IgD-negative memory B cell (primary cell): ENCODE measurements at regions not wholly inside any gene's neighbourhood (a gene's known extent, or its start where the extent isn't known, plus 50 kb on each side); places are given as distances from the start of the nearest gene placed in this dataset.

Experiments
- H3K27ac Mint-ChIP-seq, 3 donors: one replicate each; pipeline ENCODE4 v1.8.0; 2020 to 2022; ENCODE audit warnings: mild to moderate bottlenecking in 3 of 3, mixed read lengths in 3 of 3, moderate library complexity in 1 of 3
- H3K27me3 Mint-ChIP-seq: one replicate; pipeline ENCODE4 v1.8.0; 2021; ENCODE audit warnings: mixed read lengths
- H3K36me3 Mint-ChIP-seq: one replicate; pipeline ENCODE4 v1.8.0; 2020; ENCODE audit warnings: mild to moderate bottlenecking, mixed read lengths
- H3K4me1 Mint-ChIP-seq, 3 donors: one replicate each; pipeline ENCODE4 v1.8.0; 2020 to 2022; ENCODE audit warnings: mixed read lengths in 3 of 3, mild to moderate bottlenecking in 1 of 3
- H3K4me3 Mint-ChIP-seq, 4 donors: one replicate each; pipeline ENCODE4 v1.8.0; 2020 to 2022; ENCODE audit warnings: mild to moderate bottlenecking in 4 of 4, mixed read lengths in 4 of 4, moderate library complexity in 3 of 4
- H3K9me3 Mint-ChIP-seq, 3 donors: one replicate each; pipeline ENCODE4 v1.8.0; 2020 to 2021; ENCODE audit warnings: mixed read lengths in 3 of 3, mild to moderate bottlenecking in 1 of 3

GRCh38 chr2:57740891-57741290 is 305.7 kb upstream of the VRK2 start:
- H3K4me3 Mint-ChIP-seq: no peak overlapping the region
- H3K4me1 Mint-ChIP-seq: no peaks in the 10 kb centered on the region
- no peak overlapping the region for H3K27ac Mint-ChIP-seq
- H3K9me3 Mint-ChIP-seq: no peaks in the 10 kb centered on the region
- H3K27me3 Mint-ChIP-seq: no peaks in the 10 kb centered on the region
- H3K36me3 Mint-ChIP-seq: peaks cover 2% of the 10 kb centered on the region

GRCh38 chr2:57753636-57754035 is 293.0 kb upstream of the VRK2 start:
- H3K36me3 Mint-ChIP-seq: peaks cover 4% of the 10 kb centered on the region
- H3K4me1 Mint-ChIP-seq: peaks cover 12 to 14% (median 13%) of the 10 kb centered on the region in 3 donors
- H3K27me3 Mint-ChIP-seq: no peaks in the 10 kb centered on the region
- H3K4me3 Mint-ChIP-seq: peak overlapping the region in 1 of 4 donors; percentile 23
- H3K27ac Mint-ChIP-seq: no peak overlapping the region
- no peaks in the 10 kb centered on the region for H3K9me3 Mint-ChIP-seq

GRCh38 chr2:57758686-57759085 is 287.9 kb upstream of the VRK2 start:
- Mint-ChIP-seq H3K9me3 (no peaks in the 10 kb centered on the region), H3K27me3 (no peaks in the 10 kb centered on the region), H3K4me3 (peak overlapping the region in 1 of 4 donors; percentile 33), H3K36me3 (no peaks in the 10 kb centered on the region), H3K27ac (peak overlapping the region in 2 of 3 donors; percentile 14 to 18), H3K4me1 (peaks cover 24 to 29% (median 29%) of the 10 kb centered on the region in 3 donors)

GRCh38 chr2:57759131-57759530 is 287.5 kb upstream of the VRK2 start:
- H3K36me3 Mint-ChIP-seq: no peaks in the 10 kb centered on the region

GRCh38 chr2:57759822-57760300 is 286.7 kb upstream of the VRK2 start:
- Mint-ChIP-seq H3K4me1 (peaks cover 24 to 29% (median 26%) of the 10 kb centered on the region in 3 donors), H3K9me3 (no peaks in the 10 kb centered on the region), H3K27ac (peak overlapping the region in 1 of 3 donors; percentile 60), H3K27me3 (no peaks in the 10 kb centered on the region), H3K4me3 (peak overlapping the region; percentile 35 to 90 (median 80)), H3K36me3 (no peaks in the 10 kb centered on the region)

More at GRCh38 chr2:57759131-57759530, 287.5 kb upstream of the VRK2 start:
- Mint-ChIP-seq H3K27ac (peak overlapping the region in 2 of 3 donors; percentile 16 to 18), H3K9me3 (no peaks in the 10 kb centered on the region), H3K27me3 (no peaks in the 10 kb centered on the region), H3K4me3 (peak overlapping the region in 1 of 4 donors; percentile 33), H3K4me1 (peaks cover 24 to 29% (median 29%) of the 10 kb centered on the region in 3 donors)

- no peaks in the 10 kb centered on the region for H3K27me3 Mint-ChIP-seq
- H3K9me3 Mint-ChIP-seq: no peaks in the 10 kb centered on the region
- peak overlapping the region; percentile 35 to 90 (median 80) for H3K4me3 Mint-ChIP-seq
- H3K36me3 Mint-ChIP-seq: no peaks in the 10 kb centered on the region
- no peak overlapping the region for H3K27ac Mint-ChIP-seq
- peaks cover 20 to 25% (median 21%) of the 10 kb centered on the region in 3 donors for H3K4me1 Mint-ChIP-seq
Measured at GRCh38 chr2:57760381-57760801, 286.2 kb upstream of the VRK2 start.

GRCh38 chr2:57776916-57777315 is 269.7 kb upstream of the VRK2 start:
- Mint-ChIP-seq H3K27me3 (no peaks in the 10 kb centered on the region), H3K27ac (no peak overlapping the region), H3K4me3 (no peak overlapping the region), H3K36me3 (peaks cover 3% of the 10 kb centered on the region), H3K4me1 (peaks cover 0 to 3% (median 0%) of the 10 kb centered on the region in 3 donors), H3K9me3 (no peaks in the 10 kb centered on the region)

GRCh38 chr2:57782587-57782986 is 264.0 kb upstream of the VRK2 start:
- no peaks in the 10 kb centered on the region for H3K9me3 Mint-ChIP-seq
- peak overlapping the region in 1 of 4 donors; percentile 1 for H3K4me3 Mint-ChIP-seq
- H3K36me3 Mint-ChIP-seq: peaks cover 11% of the 10 kb centered on the region
- H3K27me3 Mint-ChIP-seq: no peaks in the 10 kb centered on the region
- no peaks in the 10 kb centered on the region for H3K4me1 Mint-ChIP-seq
- H3K27ac Mint-ChIP-seq: no peak overlapping the region

GRCh38 chr2:57793310-57793709 is 253.3 kb upstream of the VRK2 start:
- H3K27me3 Mint-ChIP-seq: no peaks in the 10 kb centered on the region
- peaks cover 11% of the 10 kb centered on the region for H3K36me3 Mint-ChIP-seq
- H3K4me1 Mint-ChIP-seq: peaks cover 0 to 1% (median 0%) of the 10 kb centered on the region in 3 donors
- H3K9me3 Mint-ChIP-seq: no peaks in the 10 kb centered on the region
- H3K27ac Mint-ChIP-seq: no peak overlapping the region
- no peak overlapping the region for H3K4me3 Mint-ChIP-seq

- no peak overlapping the region for H3K27ac Mint-ChIP-seq
- H3K36me3 Mint-ChIP-seq: peaks cover 17% of the 10 kb centered on the region
- H3K4me1 Mint-ChIP-seq: peaks cover 0 to 1% (median 0%) of the 10 kb centered on the region in 3 donors
- peaks cover 1 to 14% (median 6%) of the 10 kb centered on the region in 3 donors for H3K9me3 Mint-ChIP-seq
- no peak overlapping the region for H3K4me3 Mint-ChIP-seq
- no peaks in the 10 kb centered on the region for H3K27me3 Mint-ChIP-seq
Measured at GRCh38 chr2:57796527-57796926, 250.1 kb upstream of the VRK2 start.

GRCh38 chr2:57798346-57798745 is 248.3 kb upstream of the VRK2 start:
- peaks cover 1 to 14% (median 7%) of the 10 kb centered on the region in 3 donors for H3K9me3 Mint-ChIP-seq
- peaks cover 16% of the 10 kb centered on the region for H3K36me3 Mint-ChIP-seq
- H3K4me3 Mint-ChIP-seq: no peak overlapping the region
- H3K27me3 Mint-ChIP-seq: no peaks in the 10 kb centered on the region
- no peak overlapping the region for H3K27ac Mint-ChIP-seq
- H3K4me1 Mint-ChIP-seq: no peaks in the 10 kb centered on the region

- Mint-ChIP-seq H3K27ac (no peak overlapping the region), H3K9me3 (peaks cover 1 to 14% (median 7%) of the 10 kb centered on the region in 3 donors), H3K4me3 (peak overlapping the region in 1 of 4 donors; percentile 28), H3K36me3 (peaks cover 15% of the 10 kb centered on the region), H3K27me3 (no peaks in the 10 kb centered on the region), H3K4me1 (no peaks in the 10 kb centered on the region)
Measured at GRCh38 chr2:57802243-57802642, 244.4 kb upstream of the VRK2 start.

GRCh38 chr2:57804971-57805370 is 241.6 kb upstream of the VRK2 start:
- Mint-ChIP-seq H3K27ac (no peak overlapping the region), H3K36me3 (peaks cover 8% of the 10 kb centered on the region), H3K4me1 (no peaks in the 10 kb centered on the region), H3K9me3 (peaks cover 1 to 3% (median 2%) of the 10 kb centered on the region in 3 donors), H3K4me3 (no peak overlapping the region), H3K27me3 (no peaks in the 10 kb centered on the region)

- Mint-ChIP-seq H3K9me3 (peaks cover 0 to 1% (median 0%) of the 10 kb centered on the region in 3 donors), H3K36me3 (peaks cover 6% of the 10 kb centered on the region), H3K27me3 (no peaks in the 10 kb centered on the region), H3K27ac (no peak overlapping the region), H3K4me1 (no peaks in the 10 kb centered on the region), H3K4me3 (no peak overlapping the region)
Measured at GRCh38 chr2:57806449-57806968, 240.1 kb upstream of the VRK2 start.

GRCh38 chr2:57809230-57809629 is 237.4 kb upstream of the VRK2 start:
- no peaks in the 10 kb centered on the region for H3K36me3 Mint-ChIP-seq
- H3K4me3 Mint-ChIP-seq: no peak overlapping the region
- no peaks in the 10 kb centered on the region for H3K4me1 Mint-ChIP-seq
- no peak overlapping the region for H3K27ac Mint-ChIP-seq
- H3K27me3 Mint-ChIP-seq: no peaks in the 10 kb centered on the region
- no peaks in the 10 kb centered on the region for H3K9me3 Mint-ChIP-seq

GRCh38 chr2:57821088-57821487 is 225.5 kb upstream of the VRK2 start:
- Mint-ChIP-seq H3K27me3 (no peaks in the 10 kb centered on the region), H3K27ac (no peak overlapping the region), H3K36me3 (peaks cover under 1% of the 10 kb centered on the region), H3K4me3 (no peak overlapping the region), H3K4me1 (peaks cover 8 to 13% (median 12%) of the 10 kb centered on the region in 3 donors), H3K9me3 (peaks cover 0 to 2% (median 2%) of the 10 kb centered on the region in 3 donors)
